ENCODE measurements at regions not wholly inside any gene's neighbourhood (a gene's known extent, or its start where the extent isn't known, plus 50 kb on each side); places are given as distances from the start of the nearest gene placed in this dataset.

- no peak for DNase-seq
- Mint-ChIP-seq H3K4me1 (ENCODE audit: low read depth, unreplicated experiment) (peaks cover 3% of the 10 kb centered on the region), H3K27ac (ENCODE audit: unreplicated experiment) (no peak overlapping the region), H3K4me3 (ENCODE audit: unreplicated experiment) (no peak overlapping the region), H3K9me3 (ENCODE audit: unreplicated experiment) (peaks cover 5% of the 10 kb centered on the region), H3K27me3 (ENCODE audit: unreplicated experiment) (peaks cover 4% of the 10 kb centered on the region), H3K36me3 (ENCODE audit: unreplicated experiment) (peaks cover 7% of the 10 kb centered on the region)
- TF ChIP-seq CTCF (IDR thresholded peaks at IDR 0.05; ENCODE audit: partially characterized antibody, unreplicated experiment) = no peak
Measured at GRCh38 chr18:10025711-10026670, 112.2 kb downstream of the VAPA start.

- Mint-ChIP-seq H3K27me3 (ENCODE audit: unreplicated experiment) (peaks cover 7% of the 10 kb centered on the region), H3K4me1 (ENCODE audit: low read depth, unreplicated experiment) (peaks cover 3% of the 10 kb centered on the region), H3K9me3 (ENCODE audit: unreplicated experiment) (peaks cover 5% of the 10 kb centered on the region), H3K4me3 (ENCODE audit: unreplicated experiment) (no peak overlapping the region), H3K36me3 (ENCODE audit: unreplicated experiment) (peaks cover 7% of the 10 kb centered on the region), H3K27ac (ENCODE audit: unreplicated experiment) (no peak overlapping the region)
- TF ChIP-seq CTCF (IDR thresholded peaks at IDR 0.05; ENCODE audit: partially characterized antibody, unreplicated experiment) = no peak
- DNase-seq = no peak
Measured at GRCh38 chr18:10027031-10027430, 113.2 kb downstream of the VAPA start.

- H3K36me3 Mint-ChIP-seq (ENCODE audit: unreplicated experiment) = peaks cover 7% of the 10 kb centered on the region
- DNase-seq = no peak
- no peak overlapping the region for H3K4me3 Mint-ChIP-seq (ENCODE audit: unreplicated experiment)
- H3K4me1 Mint-ChIP-seq (ENCODE audit: low read depth, unreplicated experiment) = peaks cover 3% of the 10 kb centered on the region
- H3K9me3 Mint-ChIP-seq (ENCODE audit: unreplicated experiment) = peaks cover 5% of the 10 kb centered on the region
- peaks cover 7% of the 10 kb centered on the region for H3K27me3 Mint-ChIP-seq (ENCODE audit: unreplicated experiment)
- no peak overlapping the region for H3K27ac Mint-ChIP-seq (ENCODE audit: unreplicated experiment)
- no peak for TF ChIP-seq CTCF (IDR thresholded peaks at IDR 0.05; ENCODE audit: partially characterized antibody, unreplicated experiment)
Measured at GRCh38 chr18:10027461-10027860, 113.6 kb downstream of the VAPA start.

GRCh38 chr18:10029711-10030110 is 115.9 kb downstream of the VAPA start:
- no peaks in the 10 kb centered on the region for H3K9me3 Mint-ChIP-seq (ENCODE audit: unreplicated experiment)
- no peak for DNase-seq
- H3K36me3 Mint-ChIP-seq (ENCODE audit: unreplicated experiment) = peaks cover 7% of the 10 kb centered on the region
- TF ChIP-seq CTCF (IDR thresholded peaks at IDR 0.05; ENCODE audit: partially characterized antibody, unreplicated experiment) = no peak
- no peak overlapping the region for H3K4me3 Mint-ChIP-seq (ENCODE audit: unreplicated experiment)
- H3K27me3 Mint-ChIP-seq (ENCODE audit: unreplicated experiment) = peaks cover 7% of the 10 kb centered on the region
- H3K4me1 Mint-ChIP-seq (ENCODE audit: low read depth, unreplicated experiment) = peaks cover 14% of the 10 kb centered on the region
- H3K27ac Mint-ChIP-seq (ENCODE audit: unreplicated experiment) = no peak overlapping the region

Measured in glutamatergic neuron (in vitro differentiated cells).